KMS-11 (cell line): ENCODE measurements at regions not wholly inside any gene's neighbourhood (a gene's known extent, or its start where the extent isn't known, plus 50 kb on each side); places are given as distances from the start of the nearest gene placed in this dataset.

Source experiments
- H2AFZ ChIP-seq: fragments of 200-600 bp; sonication (generic); 2 replicates; pipeline ENCODE4 v1.6.1; 2016; ENCODE audit warnings: antibody characterized with exemption, mixed run types, low read depth
- H3K27ac ChIP-seq: fragments of 200-600 bp; sonication (generic); 2 replicates; pipeline ENCODE4 v1.6.1; 2016; ENCODE audit warnings: mild to moderate bottlenecking, mixed run types
- H3K27me3 ChIP-seq: fragments of 200-600 bp; sonication (generic); 2 replicates; pipeline ENCODE4 v1.6.1; 2017; ENCODE audit warnings: mild to moderate bottlenecking, low read depth, mixed run types, moderate library complexity; ENCODE audit not compliant: insufficient read depth
- H3K36me3 ChIP-seq: fragments of 200-600 bp; sonication (generic); 2 replicates; pipeline ENCODE4 v1.6.1; 2017; ENCODE audit warnings: mild to moderate bottlenecking, mixed run types; ENCODE audit not compliant: insufficient read depth
- H3K4me1 ChIP-seq: fragments of 200-600 bp; sonication (generic); 2 replicates; pipeline ENCODE4 v1.6.1; 2016; ENCODE audit warnings: mild to moderate bottlenecking, low read depth, mixed run types; ENCODE audit not compliant: poor library complexity, severe bottlenecking
- H3K4me2 ChIP-seq: fragments of 200-600 bp; sonication (generic); 2 replicates; pipeline ENCODE4 v1.7.0; 2016; ENCODE audit warnings: mild to moderate bottlenecking, mixed run types
- H3K4me3 ChIP-seq: fragments of 200-600 bp; sonication (generic); IDR thresholded peaks from 2 replicates; pipeline ENCODE4 v1.6.1; 2017; ENCODE audit warnings: low read depth, low read length, mixed read lengths; ENCODE audit not compliant: insufficient read depth
- H3K79me2 ChIP-seq: fragments of 200-600 bp; sonication (generic); 2 replicates; pipeline ENCODE4 v1.6.1; 2016; ENCODE audit warnings: low read depth, mixed run types; ENCODE audit not compliant: insufficient read depth
- H3K9ac ChIP-seq: fragments of 200-600 bp; sonication (generic); 2 replicates; pipeline ENCODE4 v1.6.1; 2016; ENCODE audit warnings: mild to moderate bottlenecking, mixed run types
- H4K20me1 ChIP-seq: fragments of 200-600 bp; sonication (generic); 2 replicates; pipeline ENCODE4 v1.6.1; 2016; ENCODE audit warnings: mild to moderate bottlenecking, mixed run types; ENCODE audit not compliant: insufficient read depth
- TF ChIP-seq, protein P1 (sequence below): fragments of 200-600 bp; sonication (generic); conservative IDR thresholded peaks from 2 replicates; pipeline ENCODE4 v1.6.1; 2017; ENCODE audit warnings: low read depth, mild to moderate bottlenecking, antibody characterized with exemption, low read length, moderate library complexity, mixed read lengths

DNA sequence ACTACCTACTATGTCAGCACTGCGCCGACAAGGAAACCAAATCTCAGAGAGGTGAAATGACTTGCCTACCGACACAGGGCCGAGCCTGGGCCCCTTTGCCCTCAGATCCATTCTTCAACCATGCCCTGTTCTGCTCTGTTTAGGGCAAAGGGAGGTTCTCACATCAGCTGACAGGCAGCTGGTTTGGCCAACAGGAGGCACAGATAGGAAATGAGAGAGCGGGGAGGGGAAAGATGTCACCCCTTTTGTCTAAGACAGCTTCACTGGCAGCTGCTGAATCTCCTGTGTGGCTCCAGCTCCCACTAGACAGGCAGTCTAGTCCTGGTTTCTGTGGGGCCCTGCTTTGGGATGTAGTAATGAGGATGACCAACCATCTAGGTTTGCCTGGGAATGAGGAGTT is 158.7 kb downstream of the TMEM200A start:
- H3K4me1 ChIP-seq = peaks cover 11% of the 10 kb centered on the region
- H2AFZ ChIP-seq = no peak overlapping the region
- H3K4me2 ChIP-seq = no peak overlapping the region

GRCh38 chr6:130525408-130525807 is 159.6 kb downstream of the TMEM200A start:
- no peak overlapping the region for H3K4me2 ChIP-seq
- no peaks in the 10 kb centered on the region for H3K27me3 ChIP-seq
- H3K79me2 ChIP-seq = no peaks in the 10 kb centered on the region
- H3K4me3 ChIP-seq = no peak overlapping the region
- no peak overlapping the region for H3K27ac ChIP-seq
- H3K4me1 ChIP-seq = peaks cover 11% of the 10 kb centered on the region
- no peak overlapping the region for H2AFZ ChIP-seq
- H3K9ac ChIP-seq = no peak overlapping the region
- TF ChIP-seq, protein P1, sequence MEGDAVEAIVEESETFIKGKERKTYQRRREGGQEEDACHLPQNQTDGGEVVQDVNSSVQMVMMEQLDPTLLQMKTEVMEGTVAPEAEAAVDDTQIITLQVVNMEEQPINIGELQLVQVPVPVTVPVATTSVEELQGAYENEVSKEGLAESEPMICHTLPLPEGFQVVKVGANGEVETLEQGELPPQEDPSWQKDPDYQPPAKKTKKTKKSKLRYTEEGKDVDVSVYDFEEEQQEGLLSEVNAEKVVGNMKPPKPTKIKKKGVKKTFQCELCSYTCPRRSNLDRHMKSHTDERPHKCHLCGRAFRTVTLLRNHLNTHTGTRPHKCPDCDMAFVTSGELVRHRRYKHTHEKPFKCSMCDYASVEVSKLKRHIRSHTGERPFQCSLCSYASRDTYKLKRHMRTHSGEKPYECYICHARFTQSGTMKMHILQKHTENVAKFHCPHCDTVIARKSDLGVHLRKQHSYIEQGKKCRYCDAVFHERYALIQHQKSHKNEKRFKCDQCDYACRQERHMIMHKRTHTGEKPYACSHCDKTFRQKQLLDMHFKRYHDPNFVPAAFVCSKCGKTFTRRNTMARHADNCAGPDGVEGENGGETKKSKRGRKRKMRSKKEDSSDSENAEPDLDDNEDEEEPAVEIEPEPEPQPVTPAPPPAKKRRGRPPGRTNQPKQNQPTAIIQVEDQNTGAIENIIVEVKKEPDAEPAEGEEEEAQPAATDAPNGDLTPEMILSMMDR = no peak
- H3K36me3 ChIP-seq = no peaks in the 10 kb centered on the region
- no peaks in the 10 kb centered on the region for H4K20me1 ChIP-seq

More for the DNA sequence above, 158.7 kb downstream of the TMEM200A start:
- no peaks in the 10 kb centered on the region for H3K36me3 ChIP-seq
- no peaks in the 10 kb centered on the region for H3K79me2 ChIP-seq
- no peak overlapping the region for H3K4me3 ChIP-seq
- no peaks in the 10 kb centered on the region for H3K27me3 ChIP-seq
- TF ChIP-seq, protein P1 = no peak
- no peaks in the 10 kb centered on the region for H4K20me1 ChIP-seq
- H3K27ac ChIP-seq = no peak overlapping the region
- H3K9ac ChIP-seq = no peak overlapping the region

GRCh38 chr6:130526466-130526865 is 160.6 kb downstream of the TMEM200A start:
- H3K27me3 ChIP-seq = no peaks in the 10 kb centered on the region
- H3K36me3 ChIP-seq = no peaks in the 10 kb centered on the region
- no peak overlapping the region for H3K27ac ChIP-seq
- no peaks in the 10 kb centered on the region for H3K79me2 ChIP-seq
- H3K9ac ChIP-seq = no peak overlapping the region
- peaks cover 11% of the 10 kb centered on the region for H3K4me1 ChIP-seq
- TF ChIP-seq, protein P1 = no peak
- no peak overlapping the region for H2AFZ ChIP-seq
- H3K4me3 ChIP-seq = no peak overlapping the region
- H4K20me1 ChIP-seq = no peaks in the 10 kb centered on the region
- H3K4me2 ChIP-seq = no peak overlapping the region

DNA sequence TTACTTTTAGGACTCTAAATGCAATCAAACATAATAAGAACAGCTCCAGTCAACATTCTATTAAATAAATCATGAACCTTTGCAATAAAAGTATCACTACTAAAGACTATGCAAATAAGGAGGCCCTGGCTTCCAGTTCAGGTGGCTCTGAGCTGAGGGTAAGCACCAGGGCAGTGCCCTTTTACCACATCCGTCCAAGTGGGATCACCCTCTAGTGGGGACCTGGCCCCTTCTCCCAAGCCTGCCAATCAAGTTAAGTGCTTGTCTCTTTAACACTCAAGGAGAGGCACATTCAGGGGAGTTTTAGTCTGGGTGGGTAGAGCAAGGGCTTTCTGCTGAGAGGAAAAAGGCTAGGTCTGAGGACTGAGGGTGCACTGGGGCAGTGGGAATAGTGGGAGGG is 161.4 kb downstream of the TMEM200A start:
- TF ChIP-seq, protein P1 = no peak
- Histone ChIP-seq H4K20me1 (no peaks in the 10 kb centered on the region), H3K27ac (no peak overlapping the region), H3K36me3 (no peaks in the 10 kb centered on the region), H2AFZ (no peak overlapping the region), H3K9ac (no peak overlapping the region), H3K27me3 (no peaks in the 10 kb centered on the region), H3K4me2 (no peak overlapping the region), H3K79me2 (no peaks in the 10 kb centered on the region), H3K4me3 (no peak overlapping the region), H3K4me1 (peaks cover 11% of the 10 kb centered on the region)
